Stimulated activated CD8-positive, alpha-beta memory T cell treated with anti-CD3 and anti-CD28 coated beads, Interleukin-15, amount 100 ng/mL, for 4 hours (primary cell): ENCODE measurements at regions not wholly inside any gene's neighbourhood (a gene's known extent, or its start where the extent isn't known, plus 50 kb on each side); places are given as distances from the start of the nearest gene placed in this dataset.

Source experiments
- DNase-seq, 2 donors: peaks; one replicate each; pipeline ENCODE4 v3.0.0-alpha.2; 2020; ENCODE audit warnings: low read depth in 2 of 2

DNA sequence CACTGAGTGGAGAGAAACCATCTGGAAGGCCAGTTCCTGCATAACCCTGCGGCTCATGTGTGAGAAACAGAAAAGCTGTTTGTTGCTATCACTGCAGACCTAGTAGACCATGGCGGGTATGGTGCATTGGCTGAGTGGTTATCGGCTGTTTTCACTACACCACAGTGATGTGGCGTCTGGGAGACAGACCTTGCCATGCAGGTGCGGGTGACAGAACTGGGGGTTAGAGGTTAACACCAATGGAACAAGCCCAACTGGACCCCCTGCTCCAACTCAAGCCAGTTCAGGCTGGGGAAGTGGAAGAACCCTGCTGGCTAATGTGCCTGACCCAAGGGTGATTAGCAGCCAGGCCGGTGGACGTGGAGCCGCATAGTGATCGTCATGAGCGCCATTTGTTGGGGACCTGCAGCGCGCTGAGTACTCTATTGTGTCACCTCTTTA lies 91.9 kb downstream of the IRF8 start:
- DNase-seq, result no peak

DNA sequence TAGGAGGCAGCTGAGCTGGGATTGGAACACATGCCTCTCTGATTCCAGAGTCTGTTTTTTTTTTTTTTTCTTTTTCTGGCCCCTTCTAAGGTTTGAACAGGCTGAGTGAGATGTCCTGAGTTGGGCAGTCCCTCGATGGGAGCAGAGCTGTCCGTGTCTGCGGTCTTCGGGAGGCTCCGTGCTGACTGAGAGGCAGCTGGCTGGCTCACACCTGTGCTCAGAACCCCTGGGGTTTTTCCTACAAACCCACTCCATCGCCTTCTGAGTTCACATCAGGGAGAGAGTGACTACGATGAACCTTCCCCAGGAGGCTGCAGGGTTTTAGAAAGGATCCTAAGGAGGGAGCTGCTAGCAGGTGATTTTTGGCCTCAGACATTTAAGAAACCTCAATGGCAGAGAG lies 92.5 kb downstream of the IRF8 start:
- DNase-seq, result no peak

DNA sequence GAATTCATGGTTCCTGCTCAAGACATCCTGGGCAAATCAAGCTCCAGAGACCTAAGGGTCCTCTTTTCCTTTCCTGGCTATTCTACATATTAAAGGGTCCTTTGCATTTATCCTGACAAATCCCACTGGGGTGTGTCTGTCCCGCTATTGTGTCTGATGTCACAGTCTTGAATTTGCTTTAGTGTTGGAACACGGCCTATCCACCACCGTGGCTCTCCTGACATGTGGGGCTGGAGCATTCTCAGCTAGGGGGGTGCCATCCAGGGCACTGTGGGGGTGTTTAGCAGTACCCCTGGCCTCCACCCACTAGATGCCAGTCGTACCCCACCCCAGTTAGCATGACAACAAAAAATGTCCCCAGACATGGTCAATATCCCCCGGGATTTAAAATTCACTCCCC lies 92.9 kb downstream of the IRF8 start:
- DNase-seq, result no peak

DNA sequence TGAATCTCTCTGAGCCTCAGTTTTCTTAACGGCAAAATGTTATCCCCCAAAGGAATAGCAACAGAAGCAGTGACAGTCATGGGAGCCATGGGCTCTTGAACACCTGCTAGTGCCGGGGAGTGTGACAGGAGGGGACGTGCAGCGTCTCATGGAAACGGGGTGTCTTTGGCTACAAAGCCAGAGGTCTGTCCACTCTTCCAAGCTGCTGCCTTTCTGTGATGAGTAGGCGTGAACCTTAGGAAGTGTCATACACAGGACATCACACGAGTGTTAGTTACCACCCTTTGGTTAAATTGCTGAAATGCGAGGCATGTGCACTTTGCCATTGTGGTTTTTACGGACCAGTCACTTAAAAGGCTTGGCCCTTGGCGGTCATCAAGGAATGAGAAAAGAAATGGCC lies 93.4 kb downstream of the IRF8 start:
- no peak for DNase-seq

DNA sequence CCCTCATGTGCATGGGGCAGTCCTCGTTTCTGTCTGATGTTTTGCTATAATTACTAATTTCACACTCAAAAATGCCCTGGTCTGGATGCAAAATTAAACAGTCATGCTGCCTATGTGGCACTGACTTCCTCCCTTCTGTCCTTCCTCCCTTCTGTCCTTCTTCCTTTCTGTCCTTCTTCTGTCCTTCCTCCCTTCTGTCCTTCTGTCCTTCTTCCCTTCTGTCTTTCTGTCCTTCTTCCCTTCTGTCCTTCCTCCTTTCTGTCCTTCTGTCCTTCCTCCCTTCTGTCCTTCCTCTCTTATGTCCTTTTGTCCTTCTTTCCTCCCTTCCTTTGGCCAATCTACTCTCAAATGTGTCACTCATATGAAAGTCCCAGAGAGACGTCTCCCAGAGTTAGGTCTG lies 93.8 kb downstream of the IRF8 start:
- no peak for DNase-seq

DNA sequence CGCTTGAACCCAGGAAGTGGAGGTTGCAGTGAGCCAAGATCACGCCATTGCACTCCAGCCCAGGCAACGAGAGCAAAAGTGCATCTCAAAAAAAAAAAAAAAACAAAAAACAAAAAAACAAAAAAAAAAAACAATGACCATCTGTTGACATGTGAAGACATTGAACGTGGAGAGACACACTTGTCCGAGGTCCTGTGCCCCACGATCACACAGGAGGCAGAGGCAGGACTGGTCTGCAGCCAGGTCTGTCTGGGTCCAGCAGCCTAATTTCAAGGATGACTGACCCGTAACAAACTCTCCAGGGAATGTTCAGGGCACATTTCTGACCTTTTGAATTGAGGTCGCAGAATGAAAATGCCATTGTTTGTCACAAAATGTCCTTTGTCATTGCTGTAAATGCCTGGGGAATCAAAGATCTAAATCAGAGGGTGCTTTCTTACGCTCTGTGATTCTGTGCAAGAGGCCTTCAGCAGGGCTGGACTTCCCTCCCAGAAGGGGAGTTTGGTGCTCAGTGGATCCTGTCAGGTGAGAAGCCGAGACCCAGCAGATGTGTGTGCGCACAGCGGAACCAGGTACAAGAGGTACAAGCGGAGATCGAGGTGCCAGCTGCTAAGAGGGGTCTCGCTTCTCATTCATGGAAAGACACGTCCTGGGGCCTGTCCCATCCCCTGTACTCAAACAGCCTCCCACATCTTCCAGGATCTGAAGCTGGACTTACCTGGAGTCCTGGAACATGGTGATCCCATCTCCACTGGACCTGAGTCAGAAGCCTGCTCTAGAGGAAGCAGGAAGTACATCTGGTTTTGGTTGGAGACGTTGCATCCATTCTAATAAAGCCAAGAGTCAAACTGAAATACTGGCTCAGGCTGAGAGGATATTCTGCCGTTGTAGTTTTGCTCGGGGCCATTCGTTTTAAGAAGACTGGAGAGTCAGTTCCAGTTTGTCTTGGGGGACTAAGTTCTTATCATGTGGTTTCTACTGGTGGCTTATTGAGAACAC lies 95.8 kb downstream of the IRF8 start:
- DNase-seq, result no peak

DNA sequence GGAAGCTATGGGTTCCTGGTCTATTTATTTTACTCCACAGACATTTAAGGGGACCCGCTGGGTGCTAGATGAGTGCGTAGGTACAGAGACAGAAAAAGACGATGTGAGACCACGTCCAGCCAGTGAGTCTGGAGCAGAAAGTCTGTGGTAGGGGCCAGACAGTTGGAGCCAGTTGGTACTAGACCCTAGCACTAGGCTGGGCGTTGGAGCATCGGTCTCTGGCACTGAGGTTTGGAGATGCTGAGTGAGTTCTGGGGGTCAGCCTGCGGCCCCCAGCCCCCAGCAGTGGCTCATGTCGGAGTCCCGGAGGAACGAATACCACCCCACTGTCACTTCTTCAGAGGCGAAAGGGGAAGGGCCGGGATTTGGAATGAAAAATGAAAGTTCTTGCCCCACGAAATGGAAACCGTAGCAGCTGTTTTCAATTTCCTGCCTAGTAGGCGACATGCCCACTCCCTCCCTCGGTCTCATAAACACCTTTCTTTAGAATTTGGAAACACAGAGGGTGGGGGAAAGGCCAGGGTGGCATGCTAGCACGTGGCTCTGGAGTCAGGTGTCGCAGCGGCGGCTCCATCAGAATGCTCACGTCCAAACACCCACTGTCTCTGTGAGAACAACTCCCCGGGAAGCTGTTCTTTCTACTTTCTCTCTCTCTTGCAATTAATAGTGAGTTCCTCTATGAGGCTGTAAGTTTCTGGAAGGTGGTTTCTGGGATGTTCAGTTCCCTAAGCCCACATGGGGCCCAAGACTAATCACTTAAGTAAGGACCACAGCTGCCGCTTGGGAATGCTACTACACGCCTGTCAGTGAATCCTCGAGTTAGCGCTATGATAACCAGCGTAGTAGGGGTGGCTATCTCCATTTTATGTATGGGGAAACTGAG lies 96.8 kb downstream of the IRF8 start:
- DNase-seq, result no peak

DNA sequence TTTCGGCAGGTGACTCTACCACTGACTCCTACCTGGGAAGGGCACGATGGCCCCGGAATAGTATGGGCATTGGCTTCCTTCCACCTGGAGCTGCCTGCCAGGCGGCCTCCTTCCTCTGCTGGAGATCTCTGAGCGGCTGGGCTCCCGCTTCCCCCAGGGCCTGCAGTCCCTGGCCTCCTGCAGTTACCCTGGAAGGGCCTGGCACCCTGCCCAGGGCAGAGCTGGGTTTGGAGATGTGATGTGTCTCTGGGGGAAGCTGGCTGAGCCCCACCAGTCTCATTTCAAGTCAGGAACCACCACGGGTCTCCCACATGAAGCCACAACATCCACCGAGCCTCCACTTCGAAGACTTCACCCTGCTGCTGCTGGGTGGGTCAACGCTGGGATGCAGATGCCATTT lies 97.9 kb downstream of the IRF8 start:
- DNase-seq, result no peak

DNA sequence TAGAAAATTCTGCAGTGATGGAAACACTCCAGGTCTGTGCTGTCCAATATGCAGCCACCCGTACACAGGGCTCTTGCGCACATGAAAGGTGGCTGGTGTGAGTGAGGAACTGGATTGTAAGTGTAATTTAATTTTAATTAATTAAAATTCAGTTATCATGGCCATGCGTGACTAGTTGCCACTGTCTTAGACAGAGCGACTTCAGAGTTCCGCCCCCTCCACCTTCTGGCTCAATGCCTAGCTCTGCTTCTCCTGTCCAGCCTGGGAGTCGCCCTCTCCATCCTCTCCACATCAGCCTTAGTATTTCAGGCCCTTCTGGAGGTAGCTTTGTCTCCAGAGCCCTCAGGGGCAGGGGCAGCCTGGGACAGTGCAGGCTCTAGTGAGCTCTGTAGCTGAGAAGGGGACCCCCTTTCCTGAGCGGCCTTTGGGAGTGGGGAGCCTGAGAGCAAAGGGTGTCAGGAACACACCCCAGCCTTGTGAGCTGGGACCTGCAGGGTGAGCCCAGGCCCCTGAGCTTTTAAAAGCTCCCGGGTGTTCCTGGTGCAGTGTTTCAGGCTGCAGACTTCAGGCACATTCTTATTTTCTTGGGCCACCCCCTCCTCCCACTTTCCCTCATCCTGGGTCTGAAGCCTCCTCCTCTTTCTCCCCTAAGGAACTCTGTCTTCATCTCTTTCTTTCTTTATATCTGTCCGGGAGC lies 99.4 kb downstream of the IRF8 start:
- DNase-seq, result no peak

DNA sequence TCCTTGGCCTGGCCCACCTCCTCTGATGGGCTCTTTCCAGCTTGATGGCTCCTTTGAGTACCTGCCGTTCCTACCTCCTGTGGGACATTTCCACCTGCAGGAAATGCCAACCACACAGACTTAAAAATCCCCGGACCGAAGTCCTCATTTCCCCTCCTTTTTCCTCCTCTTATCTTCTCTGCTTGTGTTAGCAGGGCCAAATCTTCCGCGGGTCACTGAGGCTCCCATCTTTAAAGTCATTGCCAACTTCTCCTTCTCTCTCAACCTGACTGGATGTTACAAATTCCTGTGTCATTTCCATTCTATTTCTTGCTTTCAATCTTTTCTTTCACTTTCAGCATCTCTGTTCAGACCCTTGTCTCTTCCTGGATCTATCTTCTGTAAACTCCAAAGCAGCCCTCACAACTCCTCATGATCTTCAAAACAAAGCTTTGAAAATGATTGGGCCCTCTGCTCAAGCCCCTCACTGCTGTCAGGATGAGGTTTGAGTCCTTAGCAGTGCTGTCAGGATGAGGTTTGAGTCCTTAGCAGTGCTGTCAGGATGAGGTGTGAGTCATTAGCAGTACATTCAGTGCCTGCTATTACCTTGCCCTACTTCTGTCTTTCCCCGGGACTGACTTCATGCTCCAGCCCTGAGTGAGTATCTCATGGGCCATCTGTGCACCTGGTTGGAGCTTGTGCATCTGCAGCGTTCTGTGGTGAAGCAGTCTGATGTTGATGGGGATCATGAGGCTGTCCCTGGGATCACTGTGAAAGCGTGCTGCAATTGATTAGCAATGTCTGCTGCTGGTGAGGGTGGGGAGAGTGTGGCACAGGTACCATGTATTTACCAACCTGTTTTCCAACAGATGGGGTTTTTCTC lies 100.1 kb downstream of the IRF8 start:
- no peak for DNase-seq

DNA sequence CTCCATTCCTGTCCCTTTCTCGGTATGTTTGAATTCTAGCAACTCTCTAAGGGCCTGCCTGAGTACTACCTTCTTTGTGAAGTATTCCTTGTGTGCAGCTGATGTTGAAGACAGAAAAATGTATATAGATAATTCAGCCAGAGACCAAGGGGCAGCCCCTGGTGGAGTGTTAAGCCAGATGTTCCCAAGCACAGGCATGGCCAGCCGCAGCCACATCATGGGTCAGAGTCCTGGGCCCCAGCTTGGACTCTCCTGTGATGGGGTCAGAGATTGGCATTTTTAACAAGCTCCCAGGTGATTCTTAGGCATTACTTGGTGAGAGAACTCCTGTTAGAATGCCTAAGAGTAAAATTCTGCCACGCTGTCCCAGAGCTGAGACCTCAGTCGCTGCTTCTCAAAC lies 100.8 kb downstream of the IRF8 start:
- no peak for DNase-seq

DNA sequence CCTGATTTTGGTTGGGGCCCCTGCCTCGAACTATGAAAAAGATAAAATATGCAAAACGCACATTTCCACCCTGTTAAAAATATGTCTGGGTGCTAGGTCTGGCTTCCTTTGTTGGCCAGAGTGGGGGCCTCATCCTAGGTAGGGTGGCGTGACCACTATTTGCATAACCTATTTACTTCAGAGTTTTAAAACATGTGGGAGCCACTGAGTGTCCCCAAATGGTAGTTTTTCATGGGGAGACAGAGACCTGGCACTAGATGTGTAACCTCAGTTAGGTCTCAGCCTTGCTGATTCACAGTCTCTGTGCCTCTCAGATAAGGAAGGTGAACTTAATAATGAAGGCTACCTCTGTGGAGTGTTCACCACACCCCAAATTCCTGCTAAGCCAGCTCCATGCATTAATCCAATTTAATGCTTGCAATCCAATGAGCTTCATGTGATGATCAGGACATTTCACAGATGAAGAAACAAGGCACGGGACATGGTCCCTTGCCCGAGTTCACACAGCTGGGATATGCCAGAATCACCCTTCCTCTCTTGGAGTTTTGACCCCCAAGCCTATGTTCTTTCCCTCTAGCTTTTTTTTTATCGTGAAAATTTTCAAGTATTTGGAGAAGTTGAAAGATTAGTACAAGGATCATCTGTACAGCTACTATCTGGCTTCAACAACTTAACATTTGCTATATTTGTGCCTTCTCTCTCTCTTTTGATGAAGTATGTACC lies 103.4 kb downstream of the IRF8 start:
- DNase-seq, result no peak

DNA sequence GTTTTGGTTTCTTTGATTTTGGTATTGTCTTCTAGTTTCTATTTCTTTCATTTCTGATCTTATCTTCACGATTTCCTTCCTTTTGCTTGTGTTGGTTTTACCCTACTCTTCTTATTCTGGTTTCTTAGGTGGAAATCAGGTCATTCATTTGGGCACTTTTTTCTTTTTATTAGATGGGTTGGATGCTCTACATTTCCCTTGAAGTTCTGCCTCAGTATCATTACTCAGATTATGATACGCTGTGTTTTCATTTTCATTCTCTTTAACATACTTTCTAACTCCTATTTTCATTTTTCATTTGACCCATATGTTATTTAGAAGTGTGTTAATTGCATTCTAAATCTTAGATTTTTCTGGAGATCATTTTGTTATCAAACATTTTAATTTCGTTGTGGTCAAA lies 108.6 kb downstream of the IRF8 start:
- DNase-seq, result no peak

DNA sequence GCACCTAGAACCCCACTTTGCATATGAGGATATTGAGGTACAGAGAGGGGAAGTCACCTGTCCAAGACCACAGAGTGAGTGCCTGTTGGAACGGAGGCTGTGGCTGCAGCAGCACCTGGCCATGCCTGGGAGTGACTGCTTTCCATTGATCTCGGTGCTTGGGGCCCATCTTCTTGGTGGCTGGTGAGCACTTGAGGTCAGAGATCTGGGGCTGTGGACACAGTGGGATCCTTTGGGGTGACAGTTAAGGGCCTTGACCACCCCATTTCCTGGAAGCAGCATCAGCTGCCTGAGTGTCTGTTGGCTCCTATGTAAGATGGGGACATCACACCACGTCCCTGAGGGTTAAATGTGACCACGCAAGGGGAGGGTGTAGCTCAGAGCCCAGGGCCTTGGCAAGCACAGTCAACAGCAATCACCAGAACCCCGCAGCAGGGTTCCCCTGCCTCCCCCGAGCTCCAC lies 111.7 kb downstream of the IRF8 start:
- no peak for DNase-seq

DNA sequence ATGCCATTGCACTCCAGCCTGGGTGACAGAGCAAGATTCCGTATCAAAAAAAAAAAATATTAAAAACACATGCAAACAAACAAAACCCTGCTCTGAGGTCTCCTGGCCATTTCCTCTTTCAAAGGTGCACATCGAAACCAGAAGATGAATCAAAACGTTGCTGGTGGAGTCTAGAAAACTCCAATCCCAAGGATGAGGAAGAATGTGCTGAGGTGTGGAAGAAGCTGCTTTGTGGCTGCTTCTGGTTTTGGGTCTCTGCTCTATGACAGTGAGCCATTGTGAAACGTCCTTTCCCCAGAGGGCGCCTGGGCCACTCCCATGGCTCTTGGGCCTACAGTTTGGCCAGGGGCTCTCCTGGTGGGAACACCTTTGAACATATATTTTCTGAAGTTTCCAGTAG lies 112.6 kb downstream of the IRF8 start:
- no peak for DNase-seq

DNA sequence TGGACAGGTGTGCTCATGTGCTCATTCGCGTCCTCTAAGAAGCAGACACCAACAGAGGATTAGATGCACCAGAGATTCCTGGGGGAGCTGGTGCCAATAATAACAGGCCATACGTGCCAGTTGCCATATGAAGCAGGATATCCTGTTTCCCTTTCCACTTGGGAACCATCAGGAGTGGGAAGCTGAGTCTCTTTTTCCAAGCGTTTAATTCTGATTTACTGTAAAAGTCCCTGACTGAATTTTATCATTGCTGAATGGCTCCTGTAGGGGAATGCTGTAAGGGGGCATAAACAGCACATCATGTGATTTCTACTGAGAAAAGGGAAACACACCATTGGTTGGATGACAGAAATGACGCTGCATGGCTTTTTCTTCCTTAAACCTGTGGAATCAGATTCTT lies 113.3 kb downstream of the IRF8 start:
- no peak for DNase-seq

DNA sequence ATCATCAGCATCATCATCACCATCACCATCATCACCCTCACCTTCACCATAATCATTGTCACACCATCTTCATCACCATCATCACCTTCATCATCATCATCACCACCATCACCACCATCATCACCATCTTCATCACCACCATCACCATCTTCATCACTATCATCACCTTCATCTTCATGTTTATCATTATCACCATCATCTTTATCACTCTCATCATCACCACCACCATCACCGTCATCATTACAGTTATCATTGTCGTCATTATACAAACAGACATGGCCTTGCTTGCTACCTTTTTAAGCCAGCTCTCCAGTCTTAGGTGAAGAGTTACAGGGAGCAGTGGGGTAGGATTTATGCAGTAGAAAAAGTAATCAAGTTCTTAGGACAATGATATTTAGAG lies 114.9 kb downstream of the IRF8 start:
- DNase-seq, result no peak

DNA sequence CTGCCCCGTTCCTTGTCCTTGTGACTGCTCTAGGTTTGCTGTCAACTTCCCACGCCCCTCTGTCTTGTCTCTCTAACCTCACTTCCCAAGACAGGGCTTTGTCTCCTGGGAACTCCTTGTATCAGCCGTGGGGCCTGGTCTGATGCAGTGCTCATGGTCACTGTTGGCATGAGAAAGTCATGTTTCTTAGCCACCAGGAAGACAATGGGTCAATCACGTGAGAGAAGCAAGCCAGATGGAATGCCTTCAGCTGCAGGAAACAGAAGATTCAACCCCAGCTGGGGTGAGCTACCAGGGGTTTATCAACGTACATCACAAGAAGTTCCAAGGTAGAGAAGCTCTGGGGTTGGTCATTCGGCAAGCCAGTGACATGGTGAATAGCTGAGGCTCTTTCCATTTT lies 116.6 kb downstream of the IRF8 start:
- no peak for DNase-seq

DNA sequence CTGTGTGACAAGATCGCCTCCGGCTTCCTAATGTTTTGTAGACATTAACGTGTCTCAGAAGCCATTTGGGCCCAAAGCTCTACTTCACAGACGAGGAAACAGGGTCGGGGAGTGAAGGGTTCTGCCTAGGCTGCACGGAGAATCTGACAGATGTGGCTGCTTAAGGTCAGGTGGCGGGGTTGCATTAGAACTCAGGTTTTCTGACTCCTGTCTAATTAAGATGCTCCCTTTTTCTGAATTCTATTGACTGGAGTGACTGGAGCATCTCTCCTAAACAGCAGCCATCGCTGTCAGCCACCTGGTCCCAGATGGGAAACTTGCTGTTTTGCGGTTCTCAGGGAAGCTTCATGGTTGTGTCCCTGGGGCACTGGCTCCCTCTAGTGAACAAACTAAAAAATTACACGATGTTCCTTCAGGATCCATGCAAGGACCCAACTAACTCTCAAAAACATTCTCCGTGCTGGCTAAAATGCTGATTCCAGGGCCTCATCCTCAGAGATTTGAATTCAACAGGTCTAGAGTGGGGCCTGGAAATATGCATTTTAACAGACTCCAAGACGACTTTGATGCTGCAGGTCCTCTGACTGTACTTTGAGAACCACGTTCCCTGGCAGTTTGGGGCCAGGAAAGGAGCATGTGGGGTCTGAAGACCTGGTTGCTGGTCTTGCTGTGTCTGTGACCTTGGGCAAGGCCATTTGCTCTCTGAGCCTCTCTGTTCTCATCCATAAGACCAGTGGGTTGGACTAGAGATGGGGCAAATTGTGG lies 117.4 kb downstream of the IRF8 start:
- no peak for DNase-seq

DNA sequence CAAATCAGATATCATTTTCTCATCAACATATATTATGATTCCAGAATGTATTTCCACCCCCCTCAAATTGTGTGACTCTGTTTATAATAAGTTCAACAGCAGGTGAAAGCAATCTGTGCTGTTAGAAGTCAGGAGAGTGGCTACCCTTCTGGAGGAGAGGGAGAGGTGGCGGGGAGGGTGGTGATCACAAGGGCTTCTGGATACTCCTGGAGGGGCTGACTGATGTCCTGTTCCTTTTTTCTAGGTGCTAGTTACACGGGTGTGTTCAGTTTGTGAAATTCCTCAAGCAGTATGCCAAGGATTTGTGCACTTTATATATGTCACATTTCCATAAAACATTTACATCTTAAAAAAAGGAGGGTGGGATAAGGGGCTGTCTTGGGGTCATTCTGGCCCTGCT lies 119.1 kb downstream of the IRF8 start:
- no peak for DNase-seq
